Stimulated activated naive CD4-positive, alpha-beta T cell treated with Interleukin-2 at 50 U/mL for 16 hours (primary cell): ENCODE measurements at regions not wholly inside any gene's neighbourhood (a gene's known extent, or its start where the extent isn't known, plus 50 kb on each side); places are given as distances from the start of the nearest gene placed in this dataset.

Source experiments
- DNase-seq: peaks from one replicate; lab custom pipeline; 2025; lab: John Stamatoyannopoulos, UW

- no peak for DNase-seq
Observed at GRCh38 chr17:77840513-77841165, 117.9 kb upstream of the TNRC6C start.

- no peak for DNase-seq
Observed at GRCh38 chr17:77841742-77842527, 116.6 kb upstream of the TNRC6C start.

- no peak for DNase-seq
Observed at GRCh38 chr17:77842528-77843147, 115.9 kb upstream of the TNRC6C start.

- DNase-seq = peak; percentile 66
Observed at GRCh38 chr17:77843255-77843895, 115.1 kb upstream of the TNRC6C start.

GRCh38 chr17:77843896-77844295, 114.6 kb upstream of the TNRC6C start:
- DNase-seq = no peak

DNA sequence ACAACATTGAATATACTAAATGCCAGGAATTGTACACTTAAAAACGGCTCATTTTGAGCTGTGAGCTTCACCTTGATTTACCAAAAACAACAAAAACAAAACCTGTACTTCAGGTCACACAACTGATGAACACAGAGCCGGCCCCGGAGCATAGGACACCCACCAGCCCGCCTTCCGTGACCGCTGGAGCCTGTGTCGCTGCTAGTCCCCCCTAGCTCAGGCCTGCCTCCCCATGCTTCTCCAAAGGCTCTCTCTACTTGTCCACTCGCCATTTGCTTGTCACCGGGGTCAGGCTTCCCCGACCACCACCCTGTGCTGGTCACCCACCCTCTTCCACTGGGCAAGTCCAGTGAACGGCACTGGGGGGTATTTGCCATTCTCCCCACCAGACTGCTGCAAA, 113.8 kb upstream of the TNRC6C start:
- DNase-seq = no peak

DNA sequence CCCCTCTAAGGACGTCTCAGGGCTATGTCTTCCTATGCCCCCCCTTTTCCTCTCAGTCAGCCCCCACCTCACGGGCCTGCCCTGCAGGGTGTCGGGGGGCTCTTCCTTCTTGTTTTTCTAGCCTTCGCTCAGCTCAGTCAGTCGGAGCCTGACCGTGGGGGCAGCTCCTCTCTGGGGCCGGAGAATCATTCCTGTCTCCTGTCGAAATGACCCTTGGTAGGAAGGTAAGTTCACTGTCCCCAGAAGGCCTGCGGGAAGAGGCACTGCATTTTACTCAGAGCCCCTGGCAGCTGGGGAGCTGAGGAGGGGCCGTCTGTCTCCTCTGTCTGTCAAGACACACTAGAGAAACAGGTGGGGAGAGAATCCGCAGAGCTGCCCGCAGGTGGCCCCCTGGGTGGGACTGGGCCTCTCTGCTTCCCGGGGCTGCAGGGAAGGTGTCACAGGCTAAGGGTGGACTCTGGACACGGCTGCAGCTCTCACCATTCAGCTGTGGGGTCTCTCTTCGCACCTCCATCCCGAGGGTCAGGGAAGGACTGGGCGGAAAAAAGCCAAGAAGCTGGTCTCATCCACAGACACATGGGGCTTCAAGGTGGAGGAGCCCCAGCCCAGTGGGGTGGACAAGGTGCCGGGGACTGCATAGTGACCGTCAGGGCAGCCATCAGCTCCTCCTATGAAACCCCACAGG, 112.8 kb upstream of the TNRC6C start:
- DNase-seq = no peak

GRCh38 chr17:77846531-77847085, 111.9 kb upstream of the TNRC6C start:
- DNase-seq = no peak

GRCh38 chr17:77847221-77848085, 111.0 kb upstream of the TNRC6C start:
- no peak for DNase-seq

DNA sequence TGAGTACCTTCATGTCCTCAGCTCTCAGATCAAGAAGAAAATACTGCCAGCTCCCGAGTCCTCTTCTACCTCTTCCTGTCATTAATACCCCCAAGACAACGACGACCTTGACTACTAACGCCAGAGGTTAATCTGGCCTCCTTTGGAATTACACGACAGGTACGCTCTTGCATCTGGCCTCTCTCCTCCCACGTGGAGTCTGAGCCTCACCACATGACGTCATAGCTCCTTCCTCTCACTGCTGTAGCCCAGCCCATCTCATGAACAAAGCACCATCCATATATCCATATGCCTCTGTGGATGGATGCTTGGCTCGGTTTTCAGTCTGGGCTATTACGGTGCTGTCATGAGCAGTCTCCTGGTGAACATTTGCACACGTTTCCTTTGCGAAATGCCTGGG, 110.2 kb upstream of the TNRC6C start:
- DNase-seq = no peak

GRCh38 chr17:77849239-77849638, 109.3 kb upstream of the TNRC6C start:
- no peak for DNase-seq

DNA sequence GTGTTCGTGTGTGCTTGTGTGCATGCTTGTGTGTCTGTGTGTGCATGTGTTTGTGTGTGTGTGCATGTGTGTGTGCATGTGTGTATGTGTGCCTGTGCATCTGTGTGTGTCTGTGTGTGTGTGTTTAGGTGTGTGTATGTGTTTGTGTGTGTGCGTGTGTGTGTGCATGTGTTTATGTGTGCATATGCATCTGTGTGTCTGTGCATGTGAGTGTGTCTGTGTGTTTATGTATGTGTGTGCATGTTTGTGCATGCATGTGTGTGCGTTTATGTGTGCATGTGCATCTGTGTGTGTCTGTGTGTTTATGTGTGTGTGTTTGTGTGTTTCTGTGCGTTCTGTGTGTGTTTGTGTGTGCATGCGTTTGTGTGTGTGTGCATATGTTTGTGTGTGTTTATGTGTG, 106.6 kb upstream of the TNRC6C start:
- DNase-seq = no peak

GRCh38 chr17:77852731-77853130, 105.8 kb upstream of the TNRC6C start:
- no peak for DNase-seq

DNA sequence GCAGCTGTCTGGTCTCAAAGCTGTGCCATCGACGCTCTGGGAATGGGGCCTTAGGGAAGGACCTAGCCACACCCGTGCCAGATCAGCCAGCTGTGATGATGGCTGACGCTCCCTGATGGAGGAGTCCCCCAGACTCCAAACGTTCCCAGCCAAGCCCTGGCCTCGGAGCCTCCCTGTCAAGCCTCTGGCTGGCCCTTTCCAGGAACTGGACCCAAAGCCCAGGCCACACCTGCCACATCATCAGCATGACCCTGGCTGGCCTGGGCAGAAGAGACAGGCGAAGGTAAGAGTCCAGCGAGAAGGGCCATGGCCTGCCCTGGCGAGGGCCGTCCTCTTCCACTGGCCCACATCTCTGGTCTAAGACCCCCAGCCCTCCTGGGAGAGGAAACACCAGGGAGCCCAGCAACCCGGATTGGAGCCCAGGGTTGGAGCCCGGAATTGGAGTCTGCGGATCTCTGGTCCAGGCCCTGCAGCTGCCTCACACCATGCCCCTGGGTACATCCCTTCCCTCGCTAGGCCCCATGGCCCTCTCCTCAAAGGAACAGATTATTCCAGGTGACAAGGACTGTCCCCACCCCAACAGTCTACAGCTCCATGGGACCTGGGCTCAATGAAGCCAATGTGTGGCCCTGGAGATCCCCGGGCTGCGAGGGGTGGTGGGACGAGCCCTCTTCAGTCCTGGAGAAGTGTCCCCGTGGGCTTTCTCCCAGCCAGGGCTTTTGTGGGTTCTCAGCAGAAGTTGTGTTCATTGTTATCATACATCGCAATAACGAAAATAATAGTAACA, 105.1 kb upstream of the TNRC6C start:
- no peak for DNase-seq

GRCh38 chr17:77854083-77854758, 104.3 kb upstream of the TNRC6C start:
- DNase-seq = no peak

DNA sequence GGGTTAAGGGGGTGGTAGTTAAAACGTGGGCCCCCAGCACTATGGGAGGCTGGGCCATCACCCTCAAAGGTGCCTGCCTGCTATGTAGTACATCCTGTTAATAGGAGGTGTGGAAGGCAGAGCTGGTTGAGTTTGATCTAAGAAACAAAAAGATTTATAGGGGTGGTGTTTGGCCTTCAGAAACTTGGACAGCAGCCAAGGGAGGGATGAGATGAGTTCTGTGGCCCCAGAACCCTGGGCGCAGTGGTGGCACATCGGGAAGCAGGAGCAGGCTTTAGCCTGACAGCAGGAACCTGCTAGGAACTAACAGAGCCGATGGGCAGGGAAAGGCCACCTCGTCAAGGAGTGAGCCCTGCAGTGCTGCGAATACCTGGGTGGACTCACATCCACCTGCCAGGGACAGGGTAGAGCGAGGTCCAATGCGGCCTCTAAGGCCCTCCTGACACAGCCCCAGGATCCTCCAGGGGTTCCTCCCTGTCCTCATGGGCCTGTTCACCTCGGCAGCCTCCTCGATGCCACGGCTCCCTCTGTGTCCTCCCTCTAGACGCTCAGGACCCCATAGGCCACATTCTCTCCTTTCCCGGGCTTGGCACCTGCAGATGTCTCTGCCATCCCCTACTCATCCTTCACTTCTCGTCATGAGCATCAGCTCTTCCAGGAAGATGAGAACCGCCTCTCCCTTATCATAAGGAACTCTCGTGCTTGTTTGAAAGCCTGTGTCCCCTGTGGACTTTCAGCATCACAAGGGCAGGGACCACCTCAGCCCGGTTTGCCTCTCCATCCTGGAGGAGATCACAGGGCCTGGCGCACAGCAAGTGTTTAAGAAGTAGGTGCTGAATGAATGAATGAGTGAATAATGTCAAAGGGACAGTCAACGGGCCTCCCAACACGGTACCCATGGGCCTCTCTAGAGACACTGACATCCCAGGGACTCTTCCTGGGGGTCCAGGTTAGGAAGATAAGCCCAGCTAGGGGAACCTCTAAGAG, 103.5 kb upstream of the TNRC6C start:
- no peak for DNase-seq

GRCh38 chr17:77856551-77857305, 101.8 kb upstream of the TNRC6C start:
- DNase-seq = no peak

GRCh38 chr17:77857306-77857555, 101.3 kb upstream of the TNRC6C start:
- DNase-seq = no peak
